HG02798 (cell line): ENCODE measurements at regions not wholly inside any gene's neighbourhood (a gene's known extent, or its start where the extent isn't known, plus 50 kb on each side); places are given as distances from the start of the nearest gene placed in this dataset.

Experiments
- ATAC-seq: cut with Tn5 transposase; IDR thresholded peaks from one replicate; pipeline ENCODE4 v1.9.1; 2021; ENCODE audit warnings: mild to moderate bottlenecking; ENCODE audit not compliant: unreplicated experiment, poor library complexity

- ATAC-seq, result no peak
Observed at GRCh38 chr9:13902286-13903066, 411.5 kb downstream of the NFIB start.

- no peak for ATAC-seq
Observed at GRCh38 chr9:13901176-13901575, 412.8 kb downstream of the NFIB start.

GRCh38 chr9:13900449-13900848 is 413.5 kb downstream of the NFIB start:
- ATAC-seq, result no peak

GRCh38 chr9:13899924-13900323 is 414.0 kb downstream of the NFIB start:
- ATAC-seq, result no peak

- no peak for ATAC-seq
Observed at GRCh38 chr9:13898957-13899356, 415.0 kb downstream of the NFIB start.

GRCh38 chr9:13896922-13897835 is 416.8 kb downstream of the NFIB start:
- no peak for ATAC-seq

- no peak for ATAC-seq
Observed at GRCh38 chr9:13896047-13896446, 417.9 kb downstream of the NFIB start.

- no peak for ATAC-seq
Observed at GRCh38 chr9:13885258-13885657, 428.7 kb downstream of the NFIB start.

- ATAC-seq, result no peak
Observed at GRCh38 chr9:13879981-13880380, 434.0 kb downstream of the NFIB start.

GRCh38 chr9:13879011-13879410 is 434.9 kb downstream of the NFIB start:
- ATAC-seq, result no peak

GRCh38 chr9:13878241-13878711 is 435.7 kb downstream of the NFIB start:
- no peak for ATAC-seq

GRCh38 chr9:13876741-13877140 is 437.2 kb downstream of the NFIB start:
- ATAC-seq, result no peak

- no peak for ATAC-seq
Observed at GRCh38 chr9:13873203-13873602, 440.7 kb downstream of the NFIB start.

GRCh38 chr9:13868336-13868735 is 445.6 kb downstream of the NFIB start:
- no peak for ATAC-seq

GRCh38 chr9:13865869-13866268 is 448.1 kb downstream of the NFIB start:
- no peak for ATAC-seq

- no peak for ATAC-seq
Observed at GRCh38 chr9:13863112-13863511, 450.8 kb downstream of the NFIB start.

- no peak for ATAC-seq
Observed at GRCh38 chr9:13862654-13863053, 451.3 kb downstream of the NFIB start.

- ATAC-seq, result no peak
Observed at GRCh38 chr9:13860946-13861640, 452.8 kb downstream of the NFIB start.

GRCh38 chr9:13860019-13860418 is 453.9 kb downstream of the NFIB start:
- ATAC-seq, result no peak

GRCh38 chr9:13857521-13857920 is 456.4 kb downstream of the NFIB start:
- ATAC-seq, result no peak

GRCh38 chr9:13847270-13847669 is 466.7 kb downstream of the NFIB start:
- no peak for ATAC-seq
